GM13977 (cell line): ENCODE measurements at regions not wholly inside any gene's neighbourhood (a gene's known extent, or its start where the extent isn't known, plus 50 kb on each side); places are given as distances from the start of the nearest gene placed in this dataset.

Experiments used
- DNase-seq: peaks from one replicate; pipeline ENCODE4 v3.0.0; 2012; ENCODE audit warnings: low spot score
- in situ Hi-C: fragments of 300-500 bp; cut with MboI; formaldehyde crosslinking; loops from one replicate; pipeline ENCODE4 v1.12.0; 2022; ENCODE audit warnings: low sequenced_read_pairs, low pct_unique_long_range_greater_than_20kb, mixed read lengths, inconsistent platforms; ENCODE audit not compliant: unreplicated experiment
- TF ChIP-seq, protein P1 (sequence below): IDR thresholded peaks from 2 replicates; pipeline ENCODE4 v1.5.1; 2012; ENCODE audit warnings: mild to moderate bottlenecking, control low read depth; ENCODE audit not compliant: insufficient read depth; ENCODE audit errors: extremely low read depth, missing control alignments

DNA sequence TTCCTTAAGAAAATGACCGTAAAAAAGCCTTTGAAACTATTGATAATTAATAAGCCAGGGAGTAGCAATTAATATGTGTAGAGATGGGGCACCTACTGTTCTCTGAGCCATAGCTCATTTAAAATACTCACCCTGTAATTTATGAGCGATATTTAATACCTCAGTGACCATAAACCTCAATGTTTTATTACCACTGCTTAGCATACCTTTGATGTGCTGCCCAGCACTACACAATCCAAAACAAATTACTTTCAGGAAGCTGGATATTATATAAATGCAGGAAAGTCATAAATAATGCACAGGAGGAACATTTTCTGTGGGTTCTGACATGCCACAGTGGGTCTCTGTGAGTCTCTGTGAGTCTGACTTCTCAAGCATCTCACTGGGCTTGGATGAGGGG, 166.1 kb upstream of the RPL34 start:
- DNase-seq, result no peak
- TF ChIP-seq, protein P1, sequence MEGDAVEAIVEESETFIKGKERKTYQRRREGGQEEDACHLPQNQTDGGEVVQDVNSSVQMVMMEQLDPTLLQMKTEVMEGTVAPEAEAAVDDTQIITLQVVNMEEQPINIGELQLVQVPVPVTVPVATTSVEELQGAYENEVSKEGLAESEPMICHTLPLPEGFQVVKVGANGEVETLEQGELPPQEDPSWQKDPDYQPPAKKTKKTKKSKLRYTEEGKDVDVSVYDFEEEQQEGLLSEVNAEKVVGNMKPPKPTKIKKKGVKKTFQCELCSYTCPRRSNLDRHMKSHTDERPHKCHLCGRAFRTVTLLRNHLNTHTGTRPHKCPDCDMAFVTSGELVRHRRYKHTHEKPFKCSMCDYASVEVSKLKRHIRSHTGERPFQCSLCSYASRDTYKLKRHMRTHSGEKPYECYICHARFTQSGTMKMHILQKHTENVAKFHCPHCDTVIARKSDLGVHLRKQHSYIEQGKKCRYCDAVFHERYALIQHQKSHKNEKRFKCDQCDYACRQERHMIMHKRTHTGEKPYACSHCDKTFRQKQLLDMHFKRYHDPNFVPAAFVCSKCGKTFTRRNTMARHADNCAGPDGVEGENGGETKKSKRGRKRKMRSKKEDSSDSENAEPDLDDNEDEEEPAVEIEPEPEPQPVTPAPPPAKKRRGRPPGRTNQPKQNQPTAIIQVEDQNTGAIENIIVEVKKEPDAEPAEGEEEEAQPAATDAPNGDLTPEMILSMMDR, result no peak
- in situ Hi-C loops, result no loop called here

DNA sequence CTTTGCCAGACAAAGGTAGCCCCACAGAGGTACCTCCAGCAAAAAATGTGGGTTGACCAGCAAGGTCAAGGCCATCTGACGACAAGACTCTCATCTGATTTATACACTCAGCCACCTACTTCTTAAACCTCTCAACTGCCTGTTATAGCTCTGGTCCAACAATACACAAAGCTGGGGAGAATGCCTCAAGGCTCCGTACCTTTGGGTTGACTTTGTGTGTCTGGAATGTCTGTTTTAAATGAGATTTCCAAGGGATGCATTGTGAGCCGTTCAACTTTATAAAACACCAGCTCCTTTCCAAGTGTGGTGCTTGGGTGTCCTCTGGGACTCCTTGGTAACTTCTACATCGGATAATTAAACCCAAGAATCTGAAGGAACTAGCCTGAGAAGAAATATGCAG, 167.0 kb upstream of the RPL34 start:
- in situ Hi-C loops, result no loop called here
- DNase-seq, result no peak
- TF ChIP-seq, protein P1, result no peak

DNA sequence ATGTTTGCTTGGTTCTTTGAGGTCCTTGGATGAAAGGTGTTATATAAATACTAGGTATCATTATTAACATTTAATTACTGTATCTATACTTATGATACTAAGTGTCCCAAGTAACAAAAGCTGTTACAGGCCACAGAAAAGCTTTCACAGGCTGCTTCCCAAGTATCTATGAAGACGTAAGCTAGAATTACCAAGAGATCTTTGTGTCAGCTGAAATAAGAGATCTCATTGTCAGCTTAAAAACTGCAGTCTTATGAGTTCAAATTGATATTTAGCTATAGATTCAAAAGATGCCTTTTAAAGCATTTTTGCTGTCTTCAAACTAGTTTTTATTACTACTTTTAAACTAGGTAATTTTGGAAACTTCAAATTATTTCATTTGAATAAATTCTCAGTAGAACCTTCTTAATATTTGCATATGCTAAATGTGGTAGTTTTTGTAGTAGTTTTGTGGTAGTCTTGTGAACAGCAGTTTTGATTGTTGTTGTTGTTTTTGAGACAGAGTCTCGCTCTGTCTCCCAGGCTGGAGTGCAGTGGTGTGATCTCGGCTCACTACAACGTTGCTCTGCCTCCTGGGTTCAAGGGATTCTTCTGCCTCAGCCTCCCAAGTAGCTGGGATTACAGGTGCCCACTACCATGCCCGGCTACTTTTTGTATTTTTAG, 170.0 kb upstream of the RPL34 start:
- TF ChIP-seq, protein P1, result no peak
- in situ Hi-C loops, result no loop called here
- DNase-seq, result no peak

DNA sequence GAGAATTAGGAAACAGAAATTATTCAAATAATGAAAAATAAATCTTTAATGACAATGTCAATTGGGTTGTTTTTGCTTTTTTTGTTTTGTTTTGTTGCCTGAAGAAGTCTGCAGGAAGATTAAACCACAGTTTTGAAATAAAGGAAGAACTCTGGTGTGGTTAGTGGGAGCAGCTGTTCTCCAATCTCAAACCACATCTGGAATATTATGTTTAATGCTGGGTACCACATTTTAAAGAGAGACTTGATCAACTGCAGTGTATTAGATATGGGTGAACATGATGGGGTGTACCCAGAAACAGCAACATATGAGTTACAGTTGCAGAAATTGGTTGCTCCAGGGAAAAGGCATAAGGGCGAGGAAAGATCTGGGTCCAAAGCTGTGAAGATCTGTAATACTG, 171.2 kb upstream of the RPL34 start:
- in situ Hi-C loops, result no loop called here
- no peak for DNase-seq
- TF ChIP-seq, protein P1, result no peak

DNA sequence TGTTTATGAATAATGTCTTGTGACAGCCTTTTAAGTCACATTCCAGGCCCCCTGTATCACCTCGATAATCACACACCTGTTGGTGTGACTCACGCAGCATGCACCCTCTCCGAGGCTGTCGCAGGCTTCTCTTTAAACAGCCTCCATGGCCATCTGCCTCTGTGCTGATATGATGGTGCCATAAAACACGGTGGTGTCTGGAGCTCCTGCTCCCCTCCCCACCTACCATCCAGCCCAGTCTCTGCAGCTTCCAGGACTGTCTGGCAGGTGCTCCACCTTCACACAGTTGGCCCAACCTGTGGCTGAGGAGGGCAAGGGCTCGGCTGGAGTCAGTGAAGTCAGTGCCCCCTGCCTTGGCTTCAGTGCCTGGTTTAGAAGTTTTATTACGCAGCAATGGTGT, 173.8 kb upstream of the RPL34 start:
- no peak for DNase-seq
- in situ Hi-C loops, result no loop called here
- TF ChIP-seq, protein P1, result no peak

DNA sequence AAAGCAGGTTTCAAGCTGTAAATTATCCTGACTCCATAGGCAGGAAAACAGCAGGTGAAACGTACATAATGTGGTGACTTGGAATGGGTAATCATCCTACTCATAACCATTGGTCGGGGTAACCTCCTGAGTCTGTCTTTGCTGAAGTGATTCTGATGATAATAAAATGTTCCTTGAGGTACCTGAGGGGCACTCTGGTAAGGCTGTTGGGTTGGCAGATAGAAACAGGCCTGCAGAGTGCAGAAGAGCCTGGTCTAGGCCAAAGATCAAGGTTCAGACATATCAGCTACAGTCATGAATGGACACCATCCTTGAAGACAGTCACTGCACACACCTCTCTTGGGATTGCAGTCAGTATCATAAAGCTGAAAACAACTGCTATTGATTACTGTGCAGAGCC, 174.7 kb upstream of the RPL34 start:
- TF ChIP-seq, protein P1, result no peak
- no peak for DNase-seq
- in situ Hi-C loops, result no loop called here
